A673 (cell line): ENCODE measurements at regions not wholly inside any gene's neighbourhood (a gene's known extent, or its start where the extent isn't known, plus 50 kb on each side); places are given as distances from the start of the nearest gene placed in this dataset.

ENCODE experiments used
- BruUV-seq: library from RNA; stranded (reverse); fragments of 400-500 nt; replicated peaks from 2 replicates; lab custom pipeline; 2021; lab: Mats Ljungman, UMichigan
- CTCF ChIA-PET: fragments of 300-600 bp; sonication (Branson Sonifier 250); formaldehyde crosslinking; loops from one replicate; lab custom pipeline; 2022; ENCODE audit warnings: antibody characterized with exemption; lab: Charles Lee
- POLR2A ChIA-PET: fragments of 300-600 bp; sonication (Branson Sonifier 250); formaldehyde crosslinking; loops from one replicate; lab custom pipeline; 2022; ENCODE audit warnings: antibody characterized with exemption; ENCODE audit not compliant: low non-redundant PET; lab: Charles Lee
- DNase-seq: peaks from one replicate; pipeline ENCODE4 v3.0.0-alpha.2; 2015; ENCODE audit warnings: low spot score
- H3K27ac ChIP-seq: fragments of 200-600 bp; sonication (generic); 2 replicates; pipeline ENCODE4 v1.5.1; 2016; ENCODE audit warnings: mixed run types, low read depth, mild to moderate bottlenecking, mixed read lengths, antibody characterized with exemption, low read length; ENCODE audit not compliant: poor library complexity, severe bottlenecking
- H3K27me3 ChIP-seq: fragments of 200-600 bp; sonication (generic); replicated peaks from 2 replicates; pipeline ENCODE4 v1.6.1; 2017; ENCODE audit warnings: mixed run types, low read depth, mild to moderate bottlenecking, mixed read lengths, antibody characterized with exemption, low read length; ENCODE audit not compliant: insufficient read depth, poor library complexity
- H3K36me3 ChIP-seq: fragments of 200-600 bp; sonication (generic); 2 replicates; pipeline ENCODE4 v1.6.1; 2016; ENCODE audit warnings: mixed run types, mild to moderate bottlenecking, mixed read lengths, antibody characterized with exemption, low read length; ENCODE audit not compliant: insufficient read depth, poor library complexity, severe bottlenecking
- H3K4me1 ChIP-seq: fragments of 200-600 bp; sonication (generic); 2 replicates; pipeline ENCODE4 v1.6.1; 2017; ENCODE audit warnings: mixed run types, mild to moderate bottlenecking, mixed read lengths, antibody characterized with exemption, low read length; ENCODE audit not compliant: insufficient read depth, poor library complexity, severe bottlenecking
- H3K4me3 ChIP-seq: fragments of 200-600 bp; sonication (generic); 2 replicates; pipeline ENCODE4 v1.5.1; 2016; ENCODE audit warnings: low read depth, mixed run types, mild to moderate bottlenecking, mixed read lengths, low read length; ENCODE audit not compliant: poor library complexity, severe bottlenecking
- H3K9me3 ChIP-seq: fragments of 200-600 bp; sonication (generic); 2 replicates; pipeline ENCODE4 v1.6.1; 2016; ENCODE audit warnings: mixed run types, low read depth, mild to moderate bottlenecking, mixed read lengths, antibody characterized with exemption, low read length; ENCODE audit not compliant: poor library complexity, severe bottlenecking
- EZH2 ChIP-seq: fragments of 200-600 bp; sonication (generic); IDR thresholded peaks from 2 replicates; pipeline ENCODE4 v1.6.1; 2017; ENCODE audit warnings: borderline replicate concordance, low read depth, mild to moderate bottlenecking, mixed read lengths, antibody characterized with exemption, low read length; ENCODE audit not compliant: poor library complexity, severe bottlenecking
- intact Hi-C: fragments of 100-400 bp; cut with micrococcal nuclease; formaldehyde crosslinking; loops from one replicate; pipeline ENCODE4 v1.10.0; 2022; ENCODE audit not compliant: unreplicated experiment
- TF ChIP-seq, protein P1 (sequence below): fragments of 300-800, 200-600 bp; sonication (generic); conservative IDR thresholded peaks from 2 replicates; pipeline ENCODE4 v1.5.1; 2017; ENCODE audit warnings: low read depth, mild to moderate bottlenecking, antibody characterized with exemption, low read length, moderate library complexity, mixed read lengths

DNA sequence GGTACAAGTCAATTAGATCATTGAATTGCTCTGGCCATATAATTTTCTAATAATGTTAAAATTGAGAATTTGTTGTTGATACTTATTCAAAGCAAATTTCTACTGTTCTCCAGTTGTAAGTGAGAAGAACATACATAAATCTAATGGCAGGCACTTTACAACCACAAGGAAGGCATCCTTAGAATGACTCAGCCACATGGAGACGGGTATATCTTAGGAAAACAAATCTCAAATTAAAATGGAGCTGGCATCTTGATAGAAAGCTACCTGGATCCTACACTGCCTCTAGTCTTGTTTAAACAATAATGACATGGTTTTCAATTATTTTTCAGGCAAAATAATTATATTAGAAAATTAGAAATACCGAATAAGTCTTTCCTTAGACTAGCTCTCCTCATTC, 1183.7 kb upstream of the SORCS1 start:
- Histone ChIP-seq H3K36me3 (no peaks in the 10 kb centered on the region), H3K27me3 (no peaks in the 10 kb centered on the region), H3K27ac (no peak overlapping the region), H3K9me3 (no peaks in the 10 kb centered on the region), H3K4me1 (no peaks in the 10 kb centered on the region), H3K4me3 (no peak overlapping the region)
- CTCF ChIA-PET: no interaction called here
- DNase-seq: no peak
- POLR2A ChIA-PET: no interaction called here
- TF ChIP-seq EZH2: no peak
- TF ChIP-seq, protein P1, sequence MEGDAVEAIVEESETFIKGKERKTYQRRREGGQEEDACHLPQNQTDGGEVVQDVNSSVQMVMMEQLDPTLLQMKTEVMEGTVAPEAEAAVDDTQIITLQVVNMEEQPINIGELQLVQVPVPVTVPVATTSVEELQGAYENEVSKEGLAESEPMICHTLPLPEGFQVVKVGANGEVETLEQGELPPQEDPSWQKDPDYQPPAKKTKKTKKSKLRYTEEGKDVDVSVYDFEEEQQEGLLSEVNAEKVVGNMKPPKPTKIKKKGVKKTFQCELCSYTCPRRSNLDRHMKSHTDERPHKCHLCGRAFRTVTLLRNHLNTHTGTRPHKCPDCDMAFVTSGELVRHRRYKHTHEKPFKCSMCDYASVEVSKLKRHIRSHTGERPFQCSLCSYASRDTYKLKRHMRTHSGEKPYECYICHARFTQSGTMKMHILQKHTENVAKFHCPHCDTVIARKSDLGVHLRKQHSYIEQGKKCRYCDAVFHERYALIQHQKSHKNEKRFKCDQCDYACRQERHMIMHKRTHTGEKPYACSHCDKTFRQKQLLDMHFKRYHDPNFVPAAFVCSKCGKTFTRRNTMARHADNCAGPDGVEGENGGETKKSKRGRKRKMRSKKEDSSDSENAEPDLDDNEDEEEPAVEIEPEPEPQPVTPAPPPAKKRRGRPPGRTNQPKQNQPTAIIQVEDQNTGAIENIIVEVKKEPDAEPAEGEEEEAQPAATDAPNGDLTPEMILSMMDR: no peak
- intact Hi-C loops: no loop called here
- BruUV-seq: no TSS peak

DNA sequence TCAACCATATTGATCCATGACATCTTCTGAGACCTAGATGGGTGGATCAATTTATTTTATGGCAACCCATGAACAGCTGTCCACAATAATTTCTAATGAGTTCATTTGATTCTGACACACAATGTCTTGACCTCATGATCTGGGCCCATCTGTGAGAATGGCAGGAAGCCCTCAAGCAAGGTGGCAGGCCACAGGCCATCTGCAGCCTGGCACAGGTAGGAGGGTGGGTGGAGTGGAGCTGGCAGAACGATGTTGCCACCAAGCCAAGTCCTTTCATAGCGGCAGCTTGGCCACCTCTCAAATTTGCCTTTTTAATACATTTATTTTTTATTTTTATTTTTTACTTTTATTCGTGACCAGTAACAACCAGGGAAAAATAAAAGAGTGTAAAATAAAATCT, 1181.6 kb upstream of the SORCS1 start:
- no peak overlapping the region for H3K4me3 ChIP-seq
- no peaks in the 10 kb centered on the region for H3K9me3 ChIP-seq
- TF ChIP-seq, protein P1: no peak
- no peak for TF ChIP-seq EZH2
- intact Hi-C loops: no loop called here
- H3K27me3 ChIP-seq: no peaks in the 10 kb centered on the region
- H3K36me3 ChIP-seq: no peaks in the 10 kb centered on the region
- H3K4me1 ChIP-seq: no peaks in the 10 kb centered on the region
- ChIA-PET POLR2A (no interaction called here), CTCF (no interaction called here)
- no peak for DNase-seq
- BruUV-seq: no TSS peak
- no peak overlapping the region for H3K27ac ChIP-seq

DNA sequence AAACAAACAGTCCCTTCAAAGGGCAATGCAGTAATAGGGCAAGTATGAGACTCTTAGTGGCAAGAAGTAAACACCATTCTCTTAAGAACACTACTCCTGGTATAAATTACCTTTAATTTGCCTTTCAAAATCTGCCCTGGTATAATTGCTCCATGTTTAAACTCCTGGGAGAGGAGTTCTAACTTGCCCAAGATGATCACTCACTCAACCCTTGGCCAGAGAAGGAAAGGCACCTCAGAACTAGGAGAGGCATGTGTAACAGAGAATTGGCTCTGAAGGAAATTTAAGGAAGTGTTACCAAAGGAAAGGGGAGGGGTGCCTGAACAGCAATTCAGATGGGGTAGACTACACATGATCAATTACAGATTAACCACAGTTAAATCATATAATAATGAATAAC, 1173.6 kb upstream of the SORCS1 start:
- intact Hi-C loops: no loop called here
- Histone ChIP-seq H3K27ac (no peak overlapping the region), H3K4me3 (no peak overlapping the region), H3K36me3 (no peaks in the 10 kb centered on the region), H3K9me3 (no peaks in the 10 kb centered on the region), H3K4me1 (no peaks in the 10 kb centered on the region), H3K27me3 (no peaks in the 10 kb centered on the region)
- ChIA-PET CTCF (no interaction called here), POLR2A (no interaction called here)
- TF ChIP-seq, protein P1: no peak
- no peak for TF ChIP-seq EZH2
- BruUV-seq: no TSS peak
- no peak for DNase-seq
